ENCODE measurements at regions not wholly inside any gene's neighbourhood (a gene's known extent, or its start where the extent isn't known, plus 50 kb on each side); places are given as distances from the start of the nearest gene placed in this dataset.
A peak's percentile ranks its signal among the peaks of the same experiment; 100 is the strongest.

GRCh38 chr2:238747114-238747513 lies 100.8 kb upstream of the TWIST2 start:
- no peak for TF ChIP-seq CTCF (IDR thresholded peaks at IDR 0.05; ENCODE audit: insufficient read depth, missing control alignments)
- FAIRE-seq, result no peak
- no peak for DNase-seq (ENCODE audit: insufficient read length, low spot score)

DNA sequence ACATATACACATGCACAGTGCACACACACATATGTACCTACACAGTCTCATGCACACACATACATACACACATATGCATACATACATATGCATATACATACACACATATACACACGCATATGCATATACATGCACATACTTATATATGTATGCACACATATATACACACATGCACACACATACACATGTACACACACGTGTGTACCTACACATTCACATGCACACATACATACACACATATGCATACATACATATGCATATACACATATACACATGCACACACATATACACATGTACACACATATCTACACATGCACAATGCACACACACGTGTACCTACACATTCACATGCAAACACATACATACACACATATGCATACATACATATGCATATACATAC lies 100.3 kb upstream of the TWIST2 start:
- FAIRE-seq, result no peak
- no peak for TF ChIP-seq CTCF (IDR thresholded peaks at IDR 0.05; ENCODE audit: insufficient read depth, missing control alignments)
- DNase-seq (ENCODE audit: insufficient read length, low spot score), result no peak

- no peak for TF ChIP-seq CTCF (IDR thresholded peaks at IDR 0.05; ENCODE audit: insufficient read depth, missing control alignments)
- DNase-seq (ENCODE audit: insufficient read length, low spot score) (no peak), FAIRE-seq (no peak)
Observed at GRCh38 chr2:238750212-238750904, 97.5 kb upstream of the TWIST2 start.

- TF ChIP-seq CTCF (IDR thresholded peaks at IDR 0.05; ENCODE audit: insufficient read depth, missing control alignments), result no peak
- DNase-seq (ENCODE audit: insufficient read length, low spot score) (no peak), FAIRE-seq (no peak)
Observed at GRCh38 chr2:238754259-238754658, 93.6 kb upstream of the TWIST2 start.

DNA sequence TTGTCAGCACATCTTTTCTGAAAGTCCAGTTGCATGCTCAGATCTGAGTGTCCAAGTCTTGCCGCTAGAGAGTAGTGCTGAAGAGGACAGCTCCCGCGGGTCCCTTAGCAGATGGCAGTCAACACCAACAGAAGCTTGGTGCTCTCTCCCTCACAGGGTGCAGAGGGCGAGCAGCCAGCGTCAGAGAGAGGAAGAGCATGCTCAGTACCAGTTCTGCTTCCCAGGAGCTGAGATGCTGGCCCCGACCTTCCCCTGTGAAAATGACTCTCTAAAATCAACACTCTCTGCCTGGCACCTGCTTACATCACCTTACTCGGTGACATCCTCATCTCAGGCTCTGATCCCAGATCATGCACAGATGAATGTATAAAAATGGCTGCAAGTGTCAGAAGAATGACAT lies 86.0 kb upstream of the TWIST2 start:
- FAIRE-seq (no peak), DNase-seq (ENCODE audit: insufficient read length, low spot score) (no peak)
- no peak for TF ChIP-seq CTCF (IDR thresholded peaks at IDR 0.05; ENCODE audit: insufficient read depth, missing control alignments)

GRCh38 chr2:238763471-238763995 lies 84.4 kb upstream of the TWIST2 start:
- FAIRE-seq, result no peak
- TF ChIP-seq CTCF (IDR thresholded peaks at IDR 0.05; ENCODE audit: insufficient read depth, missing control alignments), result no peak
- DNase-seq (ENCODE audit: insufficient read length, low spot score), result peak; percentile 25

DNA sequence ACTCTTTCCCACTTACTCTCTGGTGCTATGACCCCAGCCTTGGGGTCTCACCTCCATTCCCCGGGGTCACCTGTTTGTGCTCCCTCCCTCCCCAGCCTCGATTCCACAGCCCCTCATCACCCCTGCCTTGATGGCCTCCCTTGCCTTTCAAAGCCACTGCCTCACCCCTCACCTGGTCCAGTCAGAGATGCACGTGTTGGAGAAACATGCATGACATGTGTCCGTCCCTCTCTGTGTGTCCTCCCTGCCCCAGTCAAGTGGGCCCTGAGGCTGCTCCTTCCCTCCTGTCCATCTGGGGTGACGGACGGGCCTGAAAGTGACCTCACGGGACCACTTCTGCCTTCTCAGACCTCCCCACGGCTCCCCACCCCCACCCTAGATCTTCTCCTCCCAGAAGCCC lies 82.3 kb upstream of the TWIST2 start:
- no peak for TF ChIP-seq CTCF (IDR thresholded peaks at IDR 0.05; ENCODE audit: insufficient read depth, missing control alignments)
- FAIRE-seq (no peak), DNase-seq (ENCODE audit: insufficient read length, low spot score) (no peak)
